UCSD-AML1 (cell line): ENCODE measurements at regions not wholly inside any gene's neighbourhood (a gene's known extent, or its start where the extent isn't known, plus 50 kb on each side); places are given as distances from the start of the nearest gene placed in this dataset.
"Not testable (repeated sequence)": the region's sequence is repeated elsewhere in the genome, so short reads cannot be mapped to it uniquely, and the experiment has no call there.

Experiments used
- DNase-seq: peaks from one replicate; lab custom pipeline; 2025; ENCODE audit not compliant: unreplicated experiment; lab: John Stamatoyannopoulos, UW

DNA sequence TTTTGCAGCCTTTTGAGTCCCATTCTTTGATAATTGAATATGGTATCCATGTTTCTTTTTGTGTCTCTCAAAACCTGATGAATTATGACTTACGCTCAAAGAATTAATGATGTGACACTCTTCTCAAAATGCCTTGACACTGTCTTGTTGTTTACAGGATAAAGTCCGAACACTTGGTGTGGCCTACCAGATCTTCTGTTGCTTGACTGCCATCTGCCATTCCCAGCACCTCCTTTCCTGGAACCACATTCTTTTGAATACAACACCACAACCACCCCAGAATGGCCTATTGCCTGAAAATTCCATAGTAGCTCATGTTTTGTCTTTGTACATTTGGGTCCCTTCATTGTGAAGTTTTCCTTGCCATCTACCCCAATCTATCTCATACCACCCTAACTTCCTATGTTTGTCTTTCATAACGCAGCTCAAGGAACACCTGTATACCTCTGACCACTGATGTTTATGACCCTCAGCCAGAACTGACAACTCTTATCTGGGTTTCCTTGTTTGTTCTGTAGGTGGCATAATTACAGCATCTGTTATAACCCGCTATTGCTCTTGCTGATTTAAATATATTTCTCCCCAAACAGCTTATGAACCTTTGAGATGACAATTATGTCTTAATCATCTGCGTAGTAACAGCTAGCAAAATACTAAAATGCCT is 991.3 kb downstream of the RAB28 start:
- no peak for DNase-seq

DNA sequence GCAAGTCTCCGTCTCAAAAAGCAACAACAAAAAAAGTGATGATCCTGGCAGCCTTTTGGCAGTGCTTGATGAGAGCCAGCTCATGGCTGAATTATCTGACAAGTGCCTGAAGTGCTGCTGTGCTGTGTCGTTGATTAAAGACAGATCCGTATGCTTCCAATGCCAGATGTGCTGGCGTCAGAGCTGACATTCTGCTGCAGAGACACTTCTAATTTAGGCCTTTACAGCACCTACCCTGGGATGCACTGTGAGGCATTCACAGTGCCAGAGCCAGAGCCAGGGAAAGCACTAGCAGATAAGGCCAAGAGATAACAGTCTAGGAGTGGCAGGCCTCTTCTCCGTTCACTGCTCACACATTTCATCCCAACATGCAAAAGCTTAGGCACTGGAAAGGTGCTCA is 995.5 kb downstream of the RAB28 start:
- DNase-seq, result no peak

DNA sequence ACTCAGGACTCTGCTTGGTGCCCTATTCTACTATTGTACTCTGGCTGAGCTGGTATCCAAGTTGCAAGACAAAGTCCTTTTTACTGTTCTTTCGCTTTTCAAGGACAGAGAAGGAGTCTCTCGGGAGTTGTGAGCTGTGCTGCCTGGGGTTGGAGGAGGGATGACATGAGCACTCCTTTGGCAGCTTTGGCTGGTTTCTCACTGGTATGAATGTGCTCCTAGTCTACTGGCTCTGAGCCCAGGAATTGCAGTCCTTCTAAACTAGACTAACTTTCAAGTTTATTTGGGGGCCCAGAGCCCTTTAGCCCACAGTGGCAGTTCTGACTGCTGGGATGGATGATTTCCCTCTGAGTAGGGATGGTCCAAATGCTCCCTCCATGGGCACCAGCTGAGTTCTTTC is 997.1 kb downstream of the RAB28 start:
- DNase-seq, result no peak

DNA sequence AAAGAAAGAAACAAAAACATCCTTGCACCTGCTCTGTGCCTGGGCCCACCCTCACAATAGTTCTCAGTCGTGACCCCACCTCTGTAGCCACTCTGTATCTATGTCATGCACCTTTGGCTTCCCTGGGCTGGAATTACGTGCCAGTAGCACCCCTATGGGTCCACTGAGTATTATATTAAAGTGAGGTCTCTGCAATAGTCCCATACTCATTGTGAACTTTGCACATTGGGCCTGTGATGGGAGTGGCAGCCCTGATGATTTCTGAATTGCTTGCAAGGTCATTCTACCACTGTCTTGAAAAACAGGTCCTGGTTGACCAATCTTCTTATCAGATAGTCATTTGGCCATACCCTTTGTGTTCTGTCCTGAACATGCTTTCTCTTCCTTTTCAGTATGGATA is 1012.1 kb downstream of the RAB28 start:
- no peak for DNase-seq

DNA sequence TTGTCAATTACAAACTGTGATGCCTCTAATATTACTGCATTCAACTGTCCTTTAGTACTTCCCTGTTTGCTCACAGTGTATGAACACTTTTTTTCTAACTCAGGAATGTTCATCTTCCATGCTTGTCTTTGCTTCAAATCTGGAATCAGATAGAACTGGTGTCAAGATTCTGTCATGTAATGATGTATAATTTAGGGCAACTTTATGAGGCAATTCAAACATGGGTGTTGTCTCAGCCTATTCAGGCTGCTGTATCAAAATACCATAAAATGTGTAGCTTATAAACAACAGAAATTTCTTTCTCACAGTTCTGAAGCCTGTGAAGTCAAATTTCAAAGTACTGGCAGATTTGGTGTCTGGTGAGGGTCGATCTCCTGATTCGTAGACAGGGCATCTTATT is 1012.9 kb downstream of the RAB28 start:
- no peak for DNase-seq

DNA sequence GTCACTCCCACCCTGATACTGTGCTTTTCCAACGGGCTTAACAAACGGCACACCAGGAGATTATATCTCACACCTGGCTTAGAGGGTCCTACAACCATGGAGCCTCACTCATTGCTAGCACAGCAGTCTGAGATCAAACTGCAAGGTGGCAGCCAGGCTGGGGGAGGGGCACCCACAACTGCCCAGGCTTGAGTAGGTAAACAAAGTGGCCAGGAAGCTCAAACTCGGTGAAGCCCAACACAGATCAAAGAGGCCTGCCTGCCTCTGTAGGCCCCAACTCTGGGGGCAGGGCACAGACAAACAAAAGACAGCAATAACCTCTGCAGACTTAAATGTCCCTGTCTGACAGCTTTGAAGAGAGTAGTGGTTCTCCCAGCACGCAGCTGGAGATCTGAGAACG is 1022.6 kb downstream of the RAB28 start:
- not testable (repeated sequence) for DNase-seq

DNA sequence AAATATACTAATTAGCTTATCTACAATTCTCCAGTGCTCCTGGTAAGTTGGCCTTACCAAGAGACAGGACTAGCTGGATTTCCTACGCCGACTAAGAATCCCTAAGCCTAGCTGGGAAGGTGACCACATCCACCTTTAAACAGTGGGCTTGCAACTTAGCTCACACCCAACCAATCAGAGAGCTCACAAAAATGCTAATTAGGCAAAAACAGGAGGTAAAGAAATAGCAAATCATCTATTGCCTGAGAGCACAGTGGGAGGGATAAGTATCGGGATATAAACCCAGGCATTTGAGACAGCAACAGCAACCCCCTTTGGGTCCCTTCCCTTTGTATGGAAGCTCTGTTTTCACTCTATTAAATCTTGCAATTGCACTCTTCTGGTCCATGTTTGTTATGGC is 1025.0 kb downstream of the RAB28 start:
- no peak for DNase-seq

DNA sequence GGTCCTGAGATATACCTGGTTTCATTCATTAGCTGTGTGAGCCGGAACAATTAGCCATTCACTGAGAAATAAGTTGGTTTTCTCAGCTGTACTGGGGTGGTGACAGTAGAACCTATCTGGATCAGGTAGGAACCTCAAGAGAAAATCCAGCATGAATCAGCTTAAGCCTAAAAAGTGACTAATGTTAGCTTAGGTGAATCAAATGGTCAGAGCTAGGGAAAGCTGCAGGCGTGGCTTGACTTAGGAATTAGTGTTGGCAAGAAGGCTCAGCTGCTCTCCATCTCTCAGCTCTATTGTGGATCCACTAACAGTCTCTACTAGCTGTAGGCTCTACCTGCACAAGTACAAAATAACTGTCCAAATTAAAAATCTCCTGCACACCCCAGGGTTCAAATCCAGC is 1025.5 kb downstream of the RAB28 start:
- no peak for DNase-seq

DNA sequence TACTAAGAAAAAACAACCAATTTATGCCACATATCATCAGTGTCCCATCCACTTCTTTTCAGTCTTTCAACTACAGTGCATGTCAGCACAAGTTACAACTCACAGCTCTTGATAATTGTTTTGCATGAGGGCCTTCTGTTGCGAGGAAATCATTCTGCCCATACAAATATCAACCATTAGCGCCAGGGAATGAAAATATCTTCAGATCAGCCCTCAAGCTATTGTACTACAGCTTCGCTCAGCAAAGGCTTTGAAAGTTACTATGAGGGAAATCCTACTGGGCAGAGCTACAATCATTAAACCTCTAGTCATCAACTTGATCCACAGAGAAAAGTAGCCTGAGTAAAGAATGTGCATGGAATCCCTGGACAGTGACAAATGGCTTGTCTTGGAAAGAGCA is 1023.6 kb upstream of the HS3ST1 start:
- DNase-seq, result no peak

DNA sequence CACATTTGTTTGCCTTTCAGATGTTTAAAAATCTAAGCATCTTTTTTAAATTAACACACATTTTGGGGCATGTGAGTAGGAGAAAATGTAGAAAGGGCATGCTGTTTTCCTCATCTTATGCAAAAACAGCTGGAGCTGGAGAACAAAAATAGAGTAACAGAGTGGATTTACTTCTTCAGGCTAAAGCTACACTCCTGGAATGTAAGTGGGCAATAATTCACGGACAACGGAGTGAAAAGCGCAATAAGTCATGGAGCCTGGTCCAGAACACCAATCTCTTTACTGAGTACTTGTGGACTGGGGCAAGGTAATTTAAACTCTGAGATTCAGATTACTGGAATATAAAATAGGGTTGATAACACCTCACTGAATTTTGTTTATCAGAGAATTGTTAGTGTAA is 1018.8 kb upstream of the HS3ST1 start:
- DNase-seq, result no peak

DNA sequence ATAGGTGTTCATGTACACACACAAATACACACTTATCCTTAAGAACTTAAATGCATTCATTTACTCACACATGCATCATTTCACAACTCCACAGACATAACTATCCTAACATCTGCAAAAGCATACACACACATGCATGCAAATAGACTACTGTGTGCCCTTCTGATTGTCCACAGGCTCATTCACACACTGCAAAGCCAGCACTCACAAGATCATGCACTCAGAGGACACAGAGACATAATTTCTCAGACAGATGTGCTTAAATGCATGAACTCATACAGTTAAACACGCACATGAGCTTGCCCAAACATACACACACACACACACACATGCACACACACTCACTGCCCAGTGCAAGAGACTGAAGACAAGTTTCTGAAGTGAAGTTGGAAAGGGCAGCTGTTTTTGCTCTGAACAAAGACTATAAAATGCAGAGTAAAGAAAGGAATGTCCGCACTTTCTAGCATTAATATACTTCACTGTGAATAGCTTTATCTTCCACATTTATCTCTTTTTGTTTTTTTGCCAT is 1018.0 kb upstream of the HS3ST1 start:
- DNase-seq, result no peak

DNA sequence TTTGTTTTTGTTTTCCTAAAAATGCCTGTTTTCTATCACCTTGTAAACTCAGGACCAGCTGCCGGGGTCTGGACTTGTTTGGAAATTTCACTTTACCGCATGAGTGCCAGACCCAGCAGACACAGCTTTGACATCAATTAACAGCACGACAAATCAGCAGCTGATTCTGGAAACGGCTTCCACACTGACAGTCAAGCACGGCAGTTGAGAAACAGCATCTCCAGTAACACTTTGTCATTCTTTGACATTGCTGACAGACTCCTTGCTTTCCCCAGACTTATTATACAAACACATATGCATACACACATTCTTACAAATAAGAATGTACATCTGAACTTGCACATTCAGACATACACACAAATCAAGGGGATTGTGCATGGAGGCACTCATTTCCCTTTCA is 1017.6 kb upstream of the HS3ST1 start:
- no peak for DNase-seq

DNA sequence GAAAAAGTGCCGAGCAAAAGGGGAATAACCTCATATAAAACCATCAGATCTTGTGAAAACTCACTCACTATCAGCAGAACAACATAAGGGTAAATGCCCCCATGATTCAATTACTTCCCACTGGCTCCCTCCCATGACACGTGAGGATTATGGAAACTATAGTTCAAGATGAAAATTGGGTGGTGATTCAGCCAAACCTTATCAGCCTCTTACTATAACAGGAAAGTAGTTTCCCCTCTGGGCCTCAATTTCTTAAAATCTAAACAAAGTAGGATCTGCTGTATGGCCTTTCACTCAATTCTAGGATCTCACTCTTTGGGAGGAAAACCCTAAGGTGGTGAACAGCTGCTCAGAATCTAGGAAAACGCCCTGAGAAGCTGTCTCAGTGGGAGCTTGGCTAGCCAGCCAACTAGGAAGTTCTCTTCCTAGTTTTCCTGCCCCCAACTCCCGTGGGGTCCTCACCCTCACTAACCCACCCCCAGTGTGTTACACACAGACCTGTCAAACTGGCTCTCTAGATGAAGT is 1017.1 kb upstream of the HS3ST1 start:
- no peak for DNase-seq

DNA sequence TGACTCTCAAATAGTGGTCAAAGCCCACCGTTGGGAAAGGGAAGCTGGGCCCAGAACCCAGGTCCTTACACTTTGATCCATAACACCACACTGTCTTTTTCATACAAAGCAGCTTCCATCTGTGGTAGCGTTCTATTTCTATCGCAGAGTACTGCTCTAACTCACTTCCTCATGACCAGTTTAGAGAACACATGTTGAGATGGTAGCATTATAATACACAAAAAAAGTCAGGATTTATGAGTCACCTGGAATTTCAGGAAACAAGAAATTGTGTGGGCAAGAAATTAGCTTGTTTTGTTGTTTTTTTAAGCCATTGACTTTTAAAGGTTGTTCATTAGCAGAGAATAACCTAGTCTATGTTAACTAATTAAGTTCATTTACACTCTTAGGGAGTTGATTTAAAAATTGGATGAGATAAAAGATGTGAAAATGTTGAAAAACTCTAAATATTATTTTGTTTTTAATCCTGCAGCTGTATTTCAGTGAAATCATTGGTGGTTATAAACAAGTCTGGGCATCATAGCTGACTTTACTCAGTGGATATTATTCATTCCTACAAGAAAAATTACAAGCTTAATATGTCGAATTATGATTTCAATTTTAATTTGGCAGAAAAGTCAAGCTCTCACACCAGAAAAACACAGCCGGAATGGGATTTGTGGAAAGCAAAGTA is 1011.1 kb upstream of the HS3ST1 start:
- no peak for DNase-seq

DNA sequence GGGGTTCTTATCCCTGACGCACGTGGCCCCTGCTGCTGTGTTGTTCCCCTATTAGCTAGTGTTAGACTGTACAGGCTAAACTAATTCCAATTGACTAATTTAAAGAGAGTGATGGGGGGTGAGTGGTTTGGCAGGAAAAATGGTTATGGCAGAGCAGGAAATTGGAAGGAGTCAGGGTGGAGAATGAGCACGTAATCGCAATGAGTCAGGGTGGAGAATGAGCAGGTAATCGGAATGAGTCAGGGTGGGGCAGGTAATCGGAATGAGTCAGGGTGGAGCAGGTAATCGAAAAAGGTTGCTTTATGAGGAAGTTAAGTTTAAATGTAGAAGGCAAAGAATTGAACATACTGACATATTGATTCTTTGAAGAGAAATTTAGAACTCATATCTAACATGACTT is 1002.6 kb upstream of the HS3ST1 start:
- not testable (repeated sequence) for DNase-seq

DNA sequence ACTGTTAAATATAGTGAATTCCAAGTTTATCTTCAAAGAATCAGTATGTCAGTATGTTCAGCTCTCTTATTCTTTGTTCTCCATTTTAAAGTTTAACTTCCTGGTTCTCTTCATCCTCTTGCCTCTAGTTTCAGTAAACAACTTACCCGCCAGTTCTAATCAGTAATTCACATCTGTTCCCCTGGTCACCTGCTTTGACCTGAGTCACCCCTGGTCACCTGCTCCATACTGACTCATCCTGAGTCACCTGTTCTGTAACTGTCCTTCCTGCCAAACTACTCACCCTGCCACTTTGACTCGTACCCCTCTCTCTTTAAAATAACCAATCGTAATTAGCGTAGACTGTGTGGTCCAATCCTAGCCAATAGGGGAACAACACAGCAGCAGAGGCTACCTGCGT is 992.7 kb upstream of the HS3ST1 start:
- no peak for DNase-seq

DNA sequence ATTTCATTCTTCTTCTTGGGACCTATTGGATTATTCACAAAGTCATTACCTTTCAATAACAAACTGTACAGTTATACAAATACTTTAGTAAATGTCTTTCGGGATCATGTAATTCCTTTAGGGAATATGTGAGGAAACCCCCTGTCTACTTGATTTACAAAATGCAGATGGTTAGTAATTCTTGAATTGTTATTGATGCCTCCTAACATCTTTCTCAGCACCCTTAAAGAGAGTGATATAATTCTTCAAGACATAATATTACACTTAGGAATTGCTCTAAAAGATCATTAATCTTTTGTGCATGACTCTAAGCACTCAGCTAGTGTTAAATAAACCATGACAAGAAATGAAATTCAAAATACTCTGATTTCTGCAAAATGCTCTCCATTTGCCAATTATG is 988.1 kb upstream of the HS3ST1 start:
- no peak for DNase-seq

DNA sequence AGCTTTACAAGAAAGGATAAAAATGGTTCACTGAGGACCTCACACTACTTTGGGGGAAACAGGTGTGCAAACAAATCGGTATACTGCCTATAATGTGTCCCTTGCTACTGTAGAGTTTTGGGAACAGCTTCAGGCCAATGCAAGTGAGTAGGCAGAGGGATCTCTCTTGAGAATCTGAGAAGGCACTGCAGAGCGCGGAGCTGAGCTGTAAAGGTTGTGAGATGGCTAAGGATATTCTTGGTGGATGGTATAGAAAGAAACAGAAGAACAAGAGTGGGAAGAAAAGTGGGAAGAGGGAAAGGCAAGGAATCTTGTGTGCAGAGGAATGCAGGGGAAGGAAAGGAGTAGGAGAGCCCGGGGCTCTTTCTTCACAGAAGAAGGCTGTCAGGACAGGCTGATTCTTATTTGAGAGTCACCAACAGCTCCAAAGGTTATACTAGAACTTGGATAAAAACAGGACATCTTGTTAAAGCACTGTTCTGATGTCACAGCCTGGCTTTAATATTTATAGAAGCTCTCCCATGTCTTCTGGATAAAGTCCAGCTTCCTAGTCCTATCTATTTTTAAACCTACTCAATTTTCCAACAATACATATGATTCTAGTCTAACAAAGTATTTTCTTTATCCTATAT is 985.6 kb upstream of the HS3ST1 start:
- DNase-seq, result no peak

DNA sequence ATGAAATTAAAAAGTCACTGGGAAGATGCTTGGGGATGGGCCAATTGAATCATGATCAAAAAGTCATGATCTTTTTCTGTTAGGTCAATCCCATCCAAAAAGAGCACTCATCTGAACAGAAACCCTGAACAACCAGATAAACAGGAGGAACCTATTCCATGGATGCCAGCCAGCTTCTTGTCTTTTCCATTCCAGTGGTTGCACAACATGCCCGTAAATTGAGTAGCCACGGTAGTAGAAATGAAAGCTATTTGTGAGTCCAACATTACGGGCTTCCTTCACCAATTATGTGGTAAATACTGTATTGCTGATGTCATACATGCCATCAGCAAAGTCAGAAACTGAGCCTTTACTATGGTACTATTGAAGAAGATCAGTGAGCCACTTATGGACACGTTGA is 982.4 kb upstream of the HS3ST1 start:
- no peak for DNase-seq

DNA sequence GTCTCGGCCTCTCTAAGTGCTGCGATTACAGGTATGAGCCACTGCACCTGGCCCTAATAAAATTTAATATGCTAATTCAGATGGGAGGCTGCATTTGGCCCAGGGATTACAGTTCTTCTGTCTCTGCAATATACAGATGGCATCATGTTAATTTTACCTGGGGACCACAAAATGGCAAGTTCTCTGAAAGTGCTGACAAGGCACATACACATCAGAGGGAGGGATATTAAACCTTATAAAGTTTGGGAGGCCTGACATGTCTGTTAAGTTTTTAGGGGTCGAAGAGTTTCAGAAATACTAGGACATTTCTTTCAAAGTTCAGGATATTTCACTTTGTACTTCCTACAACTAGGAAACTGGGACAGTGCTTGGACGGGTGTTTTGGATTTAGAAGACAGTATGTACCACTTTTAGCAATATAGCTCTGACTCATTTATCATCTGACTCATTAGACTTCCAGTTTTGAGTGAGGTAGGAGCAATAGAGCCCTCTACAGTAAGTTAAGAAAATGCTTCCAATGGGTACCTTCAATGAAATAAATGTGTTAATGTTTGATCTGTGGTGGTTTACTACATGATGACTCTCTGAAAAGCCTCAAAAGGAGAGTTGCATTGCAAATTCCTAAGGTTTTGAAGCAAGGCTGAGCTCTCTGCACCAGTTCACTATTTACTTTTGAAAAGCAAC is 981.0 kb upstream of the HS3ST1 start:
- DNase-seq, result no peak

DNA sequence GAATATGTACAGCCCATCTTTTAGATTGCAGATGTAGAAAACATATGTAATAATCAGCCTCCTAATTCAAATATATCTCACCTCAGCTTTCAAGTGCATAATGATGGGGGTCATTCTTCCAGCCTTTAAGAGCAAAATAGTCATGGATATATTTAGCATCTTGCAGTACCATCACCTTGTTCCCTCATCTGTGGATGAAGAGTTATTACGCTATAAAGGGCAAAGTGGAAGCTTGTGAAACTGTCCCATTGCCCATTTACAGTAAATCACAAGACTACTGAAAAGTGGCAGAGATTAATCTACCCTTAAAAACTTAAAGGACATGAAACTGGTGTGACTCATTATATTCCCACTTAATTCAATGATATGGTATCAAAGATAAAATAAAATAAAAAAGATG is 979.7 kb upstream of the HS3ST1 start:
- no peak for DNase-seq

DNA sequence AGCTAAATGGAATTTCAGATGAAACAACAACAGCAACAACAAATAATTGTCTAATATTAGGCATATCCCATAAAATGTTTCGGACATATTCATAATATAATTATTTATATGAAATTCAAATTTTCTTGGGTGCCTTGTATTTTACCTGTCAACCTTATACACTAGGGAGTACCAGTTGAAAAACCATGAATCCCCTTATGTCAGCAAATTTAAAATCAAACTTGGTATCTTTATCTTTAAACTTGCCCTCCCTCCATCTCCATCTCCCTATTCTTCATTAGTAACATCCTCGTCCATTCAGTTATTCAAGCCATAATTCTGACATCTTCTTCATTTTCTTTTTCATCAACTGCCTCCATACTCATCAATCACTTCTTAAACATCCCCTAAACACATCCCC is 974.5 kb upstream of the HS3ST1 start:
- no peak for DNase-seq
